ENCODE measurements at regions not wholly inside any gene's neighbourhood (a gene's known extent, or its start where the extent isn't known, plus 50 kb on each side); places are given as distances from the start of the nearest gene placed in this dataset.
A peak's percentile ranks its signal among the peaks of the same experiment; 100 is the strongest.

- no peak for DNase-seq (ENCODE audit: low spot score)
These were observed 367.7 kb upstream of the NEGR1 start for GRCh38 chr1:72649991-72650390.

DNA sequence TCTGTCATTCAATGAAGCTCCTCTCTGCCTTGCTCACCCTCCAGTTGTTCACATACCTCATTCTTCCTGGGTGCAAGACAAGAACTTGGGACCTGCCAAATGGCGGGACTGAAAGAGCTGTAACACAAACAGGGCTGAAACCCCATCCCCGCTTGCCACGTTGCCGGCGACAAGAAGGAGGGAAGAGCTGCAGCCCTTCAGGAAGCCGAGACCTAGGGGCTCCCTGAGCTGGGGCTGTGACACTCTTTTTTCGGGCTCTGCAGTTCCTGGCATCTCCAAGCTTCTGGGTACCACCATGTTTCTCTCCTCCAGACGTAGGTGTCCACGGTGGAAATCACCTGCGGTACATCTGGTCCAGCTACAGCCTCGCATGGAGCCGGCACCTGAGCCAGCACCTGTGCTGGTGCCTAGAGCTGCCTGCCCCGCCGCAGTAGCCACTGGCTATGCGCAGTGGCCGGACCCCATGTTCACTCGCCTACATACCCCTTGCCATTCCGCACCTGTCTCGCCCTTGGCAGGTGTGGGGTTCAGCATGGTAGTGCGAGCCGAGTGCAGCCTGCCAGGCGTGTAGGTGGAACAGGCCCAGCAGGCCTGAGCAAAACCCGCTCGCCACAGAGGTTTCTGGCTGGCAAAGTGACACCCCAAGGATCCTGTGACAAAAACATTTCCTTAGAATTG lies 367.0 kb upstream of the NEGR1 start:
- no peak for DNase-seq (ENCODE audit: low spot score)

- no peak for DNase-seq (ENCODE audit: low spot score)
These were observed 366.1 kb upstream of the NEGR1 start for GRCh38 chr1:72648465-72648864.

- no peak for DNase-seq (ENCODE audit: low spot score)
These were observed 360.8 kb upstream of the NEGR1 start for GRCh38 chr1:72643142-72643541.

GRCh38 chr1:72637593-72637992 lies 355.3 kb upstream of the NEGR1 start:
- DNase-seq (ENCODE audit: low spot score): no peak

- no peak for DNase-seq (ENCODE audit: low spot score)
These were observed 354.3 kb upstream of the NEGR1 start for GRCh38 chr1:72636631-72637030.

DNA sequence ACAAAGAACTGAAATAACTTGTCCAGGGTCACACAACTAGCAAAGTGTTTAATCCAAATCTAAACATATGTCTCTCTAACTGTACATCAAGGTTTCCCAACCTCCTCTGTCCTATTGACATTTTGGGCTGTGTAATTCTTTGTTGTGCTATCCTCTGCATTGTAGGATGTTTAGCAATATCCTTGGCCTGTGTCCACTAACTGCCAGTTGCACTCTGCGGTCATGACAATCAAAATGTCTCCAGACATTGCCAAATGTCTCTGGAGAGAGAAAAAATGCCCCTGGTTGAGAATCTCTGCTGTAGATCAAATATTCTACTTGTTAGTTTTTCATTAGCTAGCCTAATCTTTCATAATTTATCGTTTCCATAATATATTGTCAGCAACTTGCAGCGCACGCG lies 353.4 kb upstream of the NEGR1 start:
- DNase-seq (ENCODE audit: low spot score): no peak

DNA sequence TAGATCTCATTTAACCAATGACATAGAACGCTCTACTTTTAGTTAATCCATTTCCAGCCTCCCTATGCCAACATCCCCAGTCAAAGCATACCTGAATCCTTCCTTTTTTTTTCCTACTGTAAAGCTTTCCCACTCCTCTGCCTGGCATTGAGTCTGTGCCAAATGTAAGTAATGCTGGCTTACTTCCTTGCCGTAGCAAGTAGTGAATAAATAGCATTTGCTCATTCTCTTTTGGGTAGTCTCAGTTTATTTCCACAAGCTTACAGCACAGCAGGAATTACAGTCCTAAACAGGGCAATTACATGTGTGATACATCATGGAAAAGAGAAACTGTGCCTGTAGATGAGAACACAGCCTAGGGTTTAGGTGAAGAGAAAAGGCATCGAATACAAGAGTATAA lies 352.6 kb upstream of the NEGR1 start:
- DNase-seq (ENCODE audit: low spot score): no peak

DNA sequence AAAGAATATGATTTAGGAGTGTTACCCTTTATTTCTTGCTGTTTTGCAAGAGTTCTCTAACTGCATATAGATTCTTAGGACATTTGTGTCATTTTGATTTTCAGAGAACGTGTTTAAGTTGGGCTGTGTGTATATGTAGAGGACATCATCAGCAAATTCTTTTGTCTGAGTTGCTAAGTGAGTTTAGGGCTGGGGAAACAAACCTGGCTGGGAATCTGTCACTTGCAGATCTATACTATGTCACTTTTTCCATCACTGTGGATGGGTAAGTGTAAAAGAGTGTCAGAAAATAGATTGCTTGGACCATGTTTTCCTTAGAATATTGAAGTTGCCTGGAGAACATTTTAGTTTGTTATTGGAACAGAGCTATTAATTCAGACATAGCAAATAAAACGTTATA lies 349.1 kb upstream of the NEGR1 start:
- DNase-seq (ENCODE audit: low spot score): no peak

GRCh38 chr1:72623299-72623708 lies 341.0 kb upstream of the NEGR1 start:
- peak; percentile 25 for DNase-seq (ENCODE audit: low spot score)

GRCh38 chr1:72620453-72620852 lies 338.1 kb upstream of the NEGR1 start:
- no peak for DNase-seq (ENCODE audit: low spot score)

DNA sequence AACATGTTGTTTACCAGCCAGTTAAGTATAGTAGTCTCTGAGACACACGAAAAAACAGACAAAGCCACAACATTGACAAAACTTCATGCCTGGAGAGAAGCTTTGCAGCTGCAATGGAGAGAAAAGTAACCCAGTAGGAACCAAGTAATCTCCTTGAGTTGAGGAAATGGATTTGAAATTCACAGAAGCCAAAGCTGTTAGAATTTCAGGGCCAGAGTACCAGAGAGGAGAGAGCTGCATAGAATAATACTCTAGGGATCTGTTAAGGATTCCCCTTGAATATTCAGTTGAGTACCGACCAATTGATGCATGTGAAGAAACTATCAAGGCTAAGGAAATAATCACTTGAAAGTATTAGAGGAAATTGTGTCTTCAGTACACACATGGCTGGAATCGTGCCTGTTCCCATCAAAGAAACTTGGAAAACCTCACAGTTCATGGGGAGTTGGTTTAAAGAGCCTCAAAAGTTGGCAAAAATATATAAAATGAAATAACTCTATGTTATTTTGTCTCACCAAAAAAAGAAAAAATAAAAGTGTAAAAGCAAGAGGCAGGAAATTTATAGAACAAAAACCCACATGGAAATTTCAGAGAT lies 324.0 kb upstream of the NEGR1 start:
- DNase-seq (ENCODE audit: low spot score): no peak

DNA sequence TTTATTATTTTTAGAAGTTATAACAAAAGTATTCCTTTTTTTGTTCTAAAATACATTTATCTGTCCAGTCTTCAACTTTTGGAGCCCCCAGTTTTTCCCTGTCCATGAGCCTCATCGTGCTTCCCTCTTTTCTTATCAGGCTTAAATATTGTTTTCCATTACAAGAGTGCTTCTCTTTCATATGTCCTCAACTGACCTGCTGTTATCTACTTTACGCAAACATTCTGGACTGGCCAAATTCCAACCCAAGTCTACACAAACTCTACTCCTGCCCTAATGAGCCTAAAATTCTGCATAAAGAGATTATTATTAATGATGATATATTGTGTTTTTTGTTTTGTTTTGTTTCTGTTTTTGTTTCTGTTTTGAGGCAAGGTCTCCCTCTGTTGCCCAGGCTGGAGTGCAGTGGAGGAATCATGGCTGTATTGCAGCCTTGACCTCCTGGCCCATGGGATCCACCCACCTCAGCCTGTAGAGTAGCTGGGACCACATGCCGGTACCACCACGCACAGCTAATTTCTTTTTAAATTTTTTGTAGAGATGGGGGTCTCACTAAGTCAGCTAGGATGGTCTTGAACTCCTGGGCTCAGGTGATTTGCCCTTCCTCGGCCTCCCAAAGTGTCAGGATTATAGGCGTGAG lies 318.8 kb upstream of the NEGR1 start:
- DNase-seq (ENCODE audit: low spot score): no peak

GRCh38 chr1:72586023-72586685 lies 303.8 kb upstream of the NEGR1 start:
- no peak for DNase-seq (ENCODE audit: low spot score)

DNA sequence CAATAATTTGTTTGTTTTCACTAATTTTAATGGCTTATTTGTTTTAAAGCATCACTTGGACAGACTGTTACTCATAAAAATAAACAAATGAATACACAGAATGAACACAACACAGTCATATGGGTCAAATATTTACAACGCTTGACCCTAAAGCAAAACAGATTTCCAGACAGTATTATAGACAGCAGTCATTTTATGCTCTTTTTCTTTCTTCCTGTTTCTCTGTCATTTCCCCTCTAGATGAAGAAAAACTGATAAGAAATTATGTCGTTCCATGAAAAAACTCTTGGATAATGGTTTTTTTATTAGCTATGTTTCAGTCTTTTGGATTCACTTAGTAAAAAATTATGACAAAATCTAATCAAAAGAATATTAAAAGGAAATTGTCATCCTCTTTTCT lies 297.3 kb upstream of the NEGR1 start:
- DNase-seq (ENCODE audit: low spot score): no peak

DNA sequence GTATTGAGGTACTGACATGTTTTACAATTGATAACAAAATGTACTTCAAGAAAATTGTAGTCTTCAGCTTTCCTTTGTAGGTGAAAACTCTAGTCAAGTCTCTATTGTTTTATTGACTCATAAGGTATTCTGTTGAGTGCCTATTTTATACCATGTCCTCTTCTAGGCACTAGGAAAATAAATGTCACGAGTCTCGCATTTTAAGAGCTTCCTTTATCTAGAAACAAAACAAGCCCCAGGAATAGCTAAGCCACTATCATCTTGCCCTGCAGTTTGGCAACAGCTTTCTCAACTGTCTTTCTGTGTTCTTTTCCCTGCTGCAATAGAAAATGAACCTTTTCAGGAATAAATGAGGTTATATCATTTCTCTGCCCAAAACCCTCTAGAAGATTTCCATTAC lies 288.5 kb upstream of the NEGR1 start:
- DNase-seq (ENCODE audit: low spot score): no peak

GRCh38 chr1:72568113-72568512 lies 285.8 kb upstream of the NEGR1 start:
- peak; percentile 1 for DNase-seq (ENCODE audit: low spot score)

- no peak for DNase-seq (ENCODE audit: low spot score)
These were observed 285.2 kb upstream of the NEGR1 start for GRCh38 chr1:72567521-72567920.

DNA sequence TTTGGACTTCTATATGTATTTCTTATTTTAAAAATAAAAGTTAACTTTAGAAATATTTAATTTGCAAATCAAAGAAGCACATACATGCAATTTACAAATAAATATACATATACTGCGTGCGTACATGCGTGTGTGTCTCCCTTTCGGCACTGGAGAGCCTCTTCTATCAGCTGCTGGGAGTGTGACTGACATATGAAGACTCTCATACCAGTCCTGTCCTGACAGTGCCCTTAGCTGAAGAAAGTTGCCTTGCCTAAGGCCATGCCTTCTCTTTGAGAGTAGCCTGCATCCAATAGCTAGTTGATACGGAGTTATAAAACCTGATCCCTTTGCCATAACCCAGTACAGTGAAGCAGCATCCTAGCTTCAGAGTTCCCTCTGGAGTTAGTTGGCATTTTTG lies 282.4 kb upstream of the NEGR1 start:
- DNase-seq (ENCODE audit: low spot score): no peak

DNA sequence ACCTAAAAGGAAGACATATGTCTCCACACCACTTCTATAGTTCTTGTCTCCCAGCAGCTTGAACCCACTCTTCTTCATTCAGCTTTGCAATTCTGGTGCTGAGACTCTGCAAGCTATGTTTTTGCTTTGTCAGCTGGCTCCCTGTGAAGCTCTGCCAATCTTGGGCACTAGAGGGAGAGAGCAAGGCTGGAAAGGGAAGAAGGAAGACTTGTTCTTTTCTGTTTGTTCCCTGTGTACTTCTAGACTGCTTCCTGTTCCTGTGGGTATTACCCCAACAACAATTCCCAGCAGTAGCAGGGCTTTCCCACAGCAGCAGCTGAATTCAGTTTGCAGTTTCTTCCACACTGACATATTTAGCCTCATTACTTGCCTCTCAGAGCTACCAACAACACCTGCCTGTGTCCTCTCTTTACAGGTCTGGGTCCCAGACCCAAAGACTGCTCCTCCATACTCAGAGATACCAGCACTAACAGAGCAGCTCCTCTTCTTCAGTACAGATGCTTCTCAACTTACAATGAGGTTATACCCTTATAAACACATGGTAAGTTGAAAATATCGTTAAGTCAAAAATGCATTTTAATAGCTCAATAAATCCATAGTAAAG lies 275.2 kb upstream of the NEGR1 start:
- no peak for DNase-seq (ENCODE audit: low spot score)

DNA sequence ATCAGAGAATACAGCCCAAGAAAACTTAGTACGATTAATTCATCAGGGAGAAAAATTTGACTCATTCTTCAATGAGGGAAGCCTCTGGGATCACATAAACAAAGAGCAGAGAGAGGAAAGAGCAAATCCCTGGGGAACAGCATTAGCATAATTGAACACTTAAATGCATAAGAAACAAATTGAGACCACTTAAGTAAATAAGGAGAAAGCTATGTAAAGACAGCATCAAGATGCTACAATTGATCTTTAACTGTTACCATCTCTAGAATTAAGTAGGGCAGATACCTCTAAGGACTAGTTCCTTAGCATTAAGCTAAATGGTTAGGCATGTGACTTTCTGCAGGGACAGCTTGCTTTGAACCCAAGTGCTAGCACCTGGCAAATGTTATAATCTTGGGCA lies 265.1 kb upstream of the NEGR1 start:
- DNase-seq (ENCODE audit: low spot score): no peak

GRCh38 chr1:72540674-72541073 lies 258.3 kb upstream of the NEGR1 start:
- DNase-seq (ENCODE audit: low spot score): no peak

GRCh38 chr1:72535470-72535869 lies 253.1 kb upstream of the NEGR1 start:
- no peak for DNase-seq (ENCODE audit: low spot score)
